Loucy (cell line): ENCODE measurements at regions not wholly inside any gene's neighbourhood (a gene's known extent, or its start where the extent isn't known, plus 50 kb on each side); places are given as distances from the start of the nearest gene placed in this dataset.

Source experiments
- EZH2phosphoT487 ChIP-seq: fragments of 200-600 bp; IDR thresholded peaks from 2 replicates; pipeline ENCODE4 v1.6.1; 2018; ENCODE audit warnings: antibody characterized with exemption, mild to moderate bottlenecking, moderate library complexity, borderline replicate concordance
- TF ChIP-seq, protein P1 (sequence below): fragments of 200-600 bp; sonication (generic); conservative IDR thresholded peaks from 2 replicates; pipeline ENCODE4 v1.5.1; 2014; ENCODE audit warnings: mild to moderate bottlenecking, antibody characterized with exemption, low read length

DNA sequence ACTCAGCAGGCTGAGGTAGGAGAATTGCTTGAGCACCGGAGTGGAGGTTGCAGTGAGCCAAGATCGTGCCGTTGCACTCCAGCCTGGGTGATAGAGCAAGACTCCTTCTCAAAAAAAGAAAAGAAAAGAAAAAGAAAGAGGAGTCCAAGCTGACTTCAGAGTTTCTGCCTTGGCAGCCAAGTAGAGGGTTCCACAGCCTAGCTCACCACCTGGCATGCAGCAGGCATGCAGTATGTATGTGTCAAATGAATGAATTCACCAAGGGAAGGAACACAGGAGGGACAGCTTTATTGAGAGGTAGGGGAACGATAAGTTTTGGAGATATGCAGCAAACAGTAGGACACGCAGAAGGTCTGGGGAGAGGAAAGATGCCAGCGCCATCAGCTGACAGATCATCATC is 230.4 kb downstream of the BUD13 start:
- TF ChIP-seq, protein P1, sequence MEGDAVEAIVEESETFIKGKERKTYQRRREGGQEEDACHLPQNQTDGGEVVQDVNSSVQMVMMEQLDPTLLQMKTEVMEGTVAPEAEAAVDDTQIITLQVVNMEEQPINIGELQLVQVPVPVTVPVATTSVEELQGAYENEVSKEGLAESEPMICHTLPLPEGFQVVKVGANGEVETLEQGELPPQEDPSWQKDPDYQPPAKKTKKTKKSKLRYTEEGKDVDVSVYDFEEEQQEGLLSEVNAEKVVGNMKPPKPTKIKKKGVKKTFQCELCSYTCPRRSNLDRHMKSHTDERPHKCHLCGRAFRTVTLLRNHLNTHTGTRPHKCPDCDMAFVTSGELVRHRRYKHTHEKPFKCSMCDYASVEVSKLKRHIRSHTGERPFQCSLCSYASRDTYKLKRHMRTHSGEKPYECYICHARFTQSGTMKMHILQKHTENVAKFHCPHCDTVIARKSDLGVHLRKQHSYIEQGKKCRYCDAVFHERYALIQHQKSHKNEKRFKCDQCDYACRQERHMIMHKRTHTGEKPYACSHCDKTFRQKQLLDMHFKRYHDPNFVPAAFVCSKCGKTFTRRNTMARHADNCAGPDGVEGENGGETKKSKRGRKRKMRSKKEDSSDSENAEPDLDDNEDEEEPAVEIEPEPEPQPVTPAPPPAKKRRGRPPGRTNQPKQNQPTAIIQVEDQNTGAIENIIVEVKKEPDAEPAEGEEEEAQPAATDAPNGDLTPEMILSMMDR: no peak
- TF ChIP-seq EZH2phosphoT487: no peak
